ENCODE measurements at regions not wholly inside any gene's neighbourhood (a gene's known extent, or its start where the extent isn't known, plus 50 kb on each side); places are given as distances from the start of the nearest gene placed in this dataset.

- no peak overlapping the region for H3K4me3 ChIP-seq (replicated peaks in 1 of 3; ENCODE audit: insufficient read depth in 1 of 3, low read depth in 2 of 3, low read length in 3 of 3)
- ATAC-seq (no peak), DNase-seq (ENCODE audit: low spot score) (no peak), FAIRE-seq (no peak)
- no peak overlapping the region for H2AFZ ChIP-seq (ENCODE audit: low read length)
- peaks cover 95% of the 10 kb centered on the region for H3K9me3 ChIP-seq (ENCODE audit: low read length)
- no peak overlapping the region for H3K27ac ChIP-seq (ENCODE audit: extremely low read length, insufficient read depth, low read length)
- no peaks in the 10 kb centered on the region for H3K36me3 ChIP-seq (replicated peaks in 1 of 2; ENCODE audit: control insufficient read depth in 1 of 2, insufficient read depth in 2 of 2, low read length in 2 of 2)
- intact Hi-C loops (cut with micrococcal nuclease; ENCODE audit: unreplicated experiment), result no loop called here
- no TSS peak for BruUV-seq (replicated peaks)
- no peak overlapping the region for H3K9ac ChIP-seq (ENCODE audit: insufficient read depth, low read depth, low read length)
- no peak overlapping the region for H3K4me2 ChIP-seq (ENCODE audit: low read depth, low read length)
- no peaks in the 10 kb centered on the region for H3K4me1 ChIP-seq (ENCODE audit: insufficient read depth, low read length)
- in situ Hi-C loops (cut with HindIII; ENCODE audit: extremely low pct_ligation_motif_present, low pct_unique_long_range_greater_than_20kb), result no loop called here
- WGBS (ENCODE audit: low lambda C conversion rate), result 9% methylated on average over 2 of the region's 2 CpGs
- no peaks in the 10 kb centered on the region for H4K20me1 ChIP-seq (ENCODE audit: insufficient read depth, low read length)
- TF ChIP-seq ZNF878 (CRISPR knock-in tag; IDR thresholded peaks at IDR 0.05) (no peak), SIN3A (IDR thresholded peaks at IDR 0.05; ENCODE audit: borderline replicate concordance, low read depth, low read length) (no peak)
- POLR2A ChIA-PET, result no interaction called here
- no peaks in the 10 kb centered on the region for H3K27me3 ChIP-seq (ENCODE audit: control insufficient read depth in 1 of 2, insufficient read depth in 2 of 2, low read length in 2 of 2)
- H3K79me2 ChIP-seq (ENCODE audit: insufficient read depth, low read length), result no peaks in the 10 kb centered on the region
- CTCF ChIA-PET (ENCODE audit: low intra/inter-chr PET ratio, low total read pairs), result no interaction called here
Measured at GRCh38 chr5:165874851-165875250, 2369.4 kb downstream of the MAT2B start.

- Histone ChIP-seq H3K36me3 (replicated peaks in 1 of 2; ENCODE audit: control insufficient read depth in 1 of 2, insufficient read depth in 2 of 2, low read length in 2 of 2) (no peaks in the 10 kb centered on the region), H3K79me2 (ENCODE audit: insufficient read depth, low read length) (no peaks in the 10 kb centered on the region), H2AFZ (ENCODE audit: low read length) (no peak overlapping the region), H3K27ac (ENCODE audit: extremely low read length, insufficient read depth, low read length) (no peak overlapping the region), H3K4me3 (replicated peaks in 1 of 3; ENCODE audit: insufficient read depth in 1 of 3, low read depth in 2 of 3, low read length in 3 of 3) (no peak overlapping the region), H4K20me1 (ENCODE audit: insufficient read depth, low read length) (no peaks in the 10 kb centered on the region), H3K27me3 (ENCODE audit: control insufficient read depth in 1 of 2, insufficient read depth in 2 of 2, low read length in 2 of 2) (no peaks in the 10 kb centered on the region), H3K9ac (ENCODE audit: insufficient read depth, low read depth, low read length) (no peak overlapping the region), H3K9me3 (ENCODE audit: low read length) (peaks cover 86% of the 10 kb centered on the region), H3K4me1 (ENCODE audit: insufficient read depth, low read length) (no peaks in the 10 kb centered on the region), H3K4me2 (ENCODE audit: low read depth, low read length) (no peak overlapping the region)
- ChIA-PET POLR2A (no interaction called here), CTCF (ENCODE audit: low intra/inter-chr PET ratio, low total read pairs) (no interaction called here)
- no TSS peak for BruUV-seq (replicated peaks)
- FAIRE-seq, result no peak
- no peak for ATAC-seq
- intact Hi-C loops (cut with micrococcal nuclease; ENCODE audit: unreplicated experiment), result no loop called here
- TF ChIP-seq, protein P1, sequence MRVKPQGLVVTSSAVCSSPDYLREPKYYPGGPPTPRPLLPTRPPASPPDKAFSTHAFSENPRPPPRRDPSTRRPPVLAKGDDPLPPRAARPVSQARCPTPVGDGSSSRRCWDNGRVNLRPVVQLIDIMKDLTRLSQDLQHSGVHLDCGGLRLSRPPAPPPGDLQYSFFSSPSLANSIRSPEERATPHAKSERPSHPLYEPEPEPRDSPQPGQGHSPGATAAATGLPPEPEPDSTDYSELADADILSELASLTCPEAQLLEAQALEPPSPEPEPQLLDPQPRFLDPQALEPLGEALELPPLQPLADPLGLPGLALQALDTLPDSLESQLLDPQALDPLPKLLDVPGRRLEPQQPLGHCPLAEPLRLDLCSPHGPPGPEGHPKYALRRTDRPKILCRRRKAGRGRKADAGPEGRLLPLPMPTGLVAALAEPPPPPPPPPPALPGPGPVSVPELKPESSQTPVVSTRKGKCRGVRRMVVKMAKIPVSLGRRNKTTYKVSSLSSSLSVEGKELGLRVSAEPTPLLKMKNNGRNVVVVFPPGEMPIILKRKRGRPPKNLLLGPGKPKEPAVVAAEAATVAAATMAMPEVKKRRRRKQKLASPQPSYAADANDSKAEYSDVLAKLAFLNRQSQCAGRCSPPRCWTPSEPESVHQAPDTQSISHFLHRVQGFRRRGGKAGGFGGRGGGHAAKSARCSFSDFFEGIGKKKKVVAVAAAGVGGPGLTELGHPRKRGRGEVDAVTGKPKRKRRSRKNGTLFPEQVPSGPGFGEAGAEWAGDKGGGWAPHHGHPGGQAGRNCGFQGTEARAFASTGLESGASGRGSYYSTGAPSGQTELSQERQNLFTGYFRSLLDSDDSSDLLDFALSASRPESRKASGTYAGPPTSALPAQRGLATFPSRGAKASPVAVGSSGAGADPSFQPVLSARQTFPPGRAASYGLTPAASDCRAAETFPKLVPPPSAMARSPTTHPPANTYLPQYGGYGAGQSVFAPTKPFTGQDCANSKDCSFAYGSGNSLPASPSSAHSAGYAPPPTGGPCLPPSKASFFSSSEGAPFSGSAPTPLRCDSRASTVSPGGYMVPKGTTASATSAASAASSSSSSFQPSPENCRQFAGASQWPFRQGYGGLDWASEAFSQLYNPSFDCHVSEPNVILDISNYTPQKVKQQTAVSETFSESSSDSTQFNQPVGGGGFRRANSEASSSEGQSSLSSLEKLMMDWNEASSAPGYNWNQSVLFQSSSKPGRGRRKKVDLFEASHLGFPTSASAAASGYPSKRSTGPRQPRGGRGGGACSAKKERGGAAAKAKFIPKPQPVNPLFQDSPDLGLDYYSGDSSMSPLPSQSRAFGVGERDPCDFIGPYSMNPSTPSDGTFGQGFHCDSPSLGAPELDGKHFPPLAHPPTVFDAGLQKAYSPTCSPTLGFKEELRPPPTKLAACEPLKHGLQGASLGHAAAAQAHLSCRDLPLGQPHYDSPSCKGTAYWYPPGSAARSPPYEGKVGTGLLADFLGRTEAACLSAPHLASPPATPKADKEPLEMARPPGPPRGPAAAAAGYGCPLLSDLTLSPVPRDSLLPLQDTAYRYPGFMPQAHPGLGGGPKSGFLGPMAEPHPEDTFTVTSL (CRISPR knock-in tag; IDR thresholded peaks at IDR 0.05; ENCODE audit: borderline replicate concordance), result no peak
- TF ChIP-seq CBFB (CRISPR knock-in tag; IDR thresholded peaks at IDR 0.05) (no peak), RFX1 (IDR thresholded peaks at IDR 0.05) (no peak), ZNF652 (CRISPR knock-in tag; IDR thresholded peaks at IDR 0.05; ENCODE audit: borderline replicate concordance, low read depth) (no peak), YY1 (IDR thresholded peaks at IDR 0.05; ENCODE audit: insufficient read depth, insufficient replicate concordance, low read depth, low read length) (no peak)
- TF ChIP-seq, protein P2, sequence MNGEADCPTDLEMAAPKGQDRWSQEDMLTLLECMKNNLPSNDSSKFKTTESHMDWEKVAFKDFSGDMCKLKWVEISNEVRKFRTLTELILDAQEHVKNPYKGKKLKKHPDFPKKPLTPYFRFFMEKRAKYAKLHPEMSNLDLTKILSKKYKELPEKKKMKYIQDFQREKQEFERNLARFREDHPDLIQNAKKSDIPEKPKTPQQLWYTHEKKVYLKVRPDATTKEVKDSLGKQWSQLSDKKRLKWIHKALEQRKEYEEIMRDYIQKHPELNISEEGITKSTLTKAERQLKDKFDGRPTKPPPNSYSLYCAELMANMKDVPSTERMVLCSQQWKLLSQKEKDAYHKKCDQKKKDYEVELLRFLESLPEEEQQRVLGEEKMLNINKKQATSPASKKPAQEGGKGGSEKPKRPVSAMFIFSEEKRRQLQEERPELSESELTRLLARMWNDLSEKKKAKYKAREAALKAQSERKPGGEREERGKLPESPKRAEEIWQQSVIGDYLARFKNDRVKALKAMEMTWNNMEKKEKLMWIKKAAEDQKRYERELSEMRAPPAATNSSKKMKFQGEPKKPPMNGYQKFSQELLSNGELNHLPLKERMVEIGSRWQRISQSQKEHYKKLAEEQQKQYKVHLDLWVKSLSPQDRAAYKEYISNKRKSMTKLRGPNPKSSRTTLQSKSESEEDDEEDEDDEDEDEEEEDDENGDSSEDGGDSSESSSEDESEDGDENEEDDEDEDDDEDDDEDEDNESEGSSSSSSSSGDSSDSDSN (CRISPR knock-in tag; IDR thresholded peaks at IDR 0.05), result no peak
- in situ Hi-C loops (cut with HindIII; ENCODE audit: extremely low pct_ligation_motif_present, low pct_unique_long_range_greater_than_20kb), result no loop called here
- no peak for DNase-seq (ENCODE audit: low spot score)
Measured at GRCh38 chr5:165876538-165876937, 2371.1 kb downstream of the MAT2B start.
